Left hindlimb (tissue), 1 donor: ENCODE measurements at regions not wholly inside any gene's neighbourhood (a gene's known extent, or its start where the extent isn't known, plus 50 kb on each side); places are given as distances from the start of the nearest gene placed in this dataset.
"Not testable (repeated sequence)": the region's sequence is repeated elsewhere in the genome, so short reads cannot be mapped to it uniquely, and the experiment has no call there.

ENCODE experiments used
- DNase-seq: peaks from one replicate; pipeline ENCODE4 v3.0.0-alpha.2; 2018

DNA sequence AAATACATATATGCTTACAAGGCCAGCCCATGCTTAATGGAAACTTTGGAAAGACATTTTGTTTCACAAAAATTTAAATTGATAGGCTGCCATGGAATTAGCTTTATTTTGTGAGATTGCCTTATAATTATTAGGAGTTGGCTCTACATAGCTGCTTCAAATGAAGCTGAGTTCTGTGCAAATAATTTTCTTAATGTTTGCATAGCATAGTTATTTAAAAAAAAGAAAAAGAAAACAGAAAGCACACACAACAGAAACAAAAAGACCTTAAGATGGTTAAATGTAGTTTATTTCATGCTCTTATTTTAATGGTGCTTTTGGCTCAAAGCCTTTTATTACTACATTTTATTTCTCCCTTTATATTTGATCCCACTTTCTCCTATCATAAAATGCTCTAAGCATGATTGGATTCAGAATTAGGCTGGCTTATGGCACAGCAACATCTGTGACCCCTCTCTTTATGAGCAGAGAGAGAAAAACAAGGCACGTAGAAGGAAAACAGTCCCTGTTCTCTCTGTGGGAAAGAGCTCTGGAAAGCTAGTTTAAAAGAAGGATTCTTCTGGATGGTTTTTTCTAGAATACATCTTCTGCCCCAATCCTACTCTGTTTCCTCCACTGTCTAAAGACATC lies 530.5 kb downstream of the NTRK2 start:
- DNase-seq: no peak

GRCh38 chr9:85192750-85193149 lies 523.2 kb downstream of the NTRK2 start:
- DNase-seq: no peak

DNA sequence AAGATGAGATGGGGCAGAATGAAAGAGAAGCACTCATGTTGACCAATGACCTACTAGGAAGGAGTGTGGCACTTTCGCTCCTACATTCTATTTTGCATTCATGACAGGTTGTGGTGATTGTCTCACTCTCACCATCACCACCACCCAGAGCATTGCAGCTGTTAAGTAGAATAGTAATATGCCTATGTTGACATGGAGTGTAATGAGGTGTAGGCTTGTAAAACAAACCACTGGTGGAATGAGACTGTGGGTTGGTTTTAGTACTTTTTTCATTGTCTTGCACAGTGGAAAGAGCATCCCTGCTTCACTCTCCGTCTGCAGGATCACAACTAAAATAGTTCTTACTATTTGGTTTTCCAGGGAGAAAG lies 516.7 kb downstream of the NTRK2 start:
- no peak for DNase-seq

GRCh38 chr9:85185486-85186217 lies 516.1 kb downstream of the NTRK2 start:
- no peak for DNase-seq

DNA sequence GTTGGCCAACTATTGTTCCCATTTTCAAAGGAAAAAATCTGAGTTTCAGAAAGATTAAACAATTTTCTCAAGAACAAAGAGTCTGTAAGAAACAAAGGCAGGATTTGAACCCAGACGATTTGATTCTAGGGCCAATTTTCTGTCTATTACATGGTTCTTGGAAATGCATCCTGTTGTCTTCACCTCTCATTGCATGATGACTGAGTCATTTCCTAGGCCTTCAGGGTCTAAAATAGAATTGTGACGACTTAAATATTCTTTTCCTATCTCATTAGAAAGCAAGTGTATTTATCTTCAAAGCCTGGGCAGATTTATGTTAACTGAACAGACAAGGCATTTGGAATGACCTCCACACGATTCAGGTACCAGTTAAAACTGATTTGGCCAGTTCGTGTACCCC lies 512.9 kb downstream of the NTRK2 start:
- DNase-seq: no peak

- DNase-seq: no peak
Observed at GRCh38 chr9:85178474-85178873, 508.9 kb downstream of the NTRK2 start.

DNA sequence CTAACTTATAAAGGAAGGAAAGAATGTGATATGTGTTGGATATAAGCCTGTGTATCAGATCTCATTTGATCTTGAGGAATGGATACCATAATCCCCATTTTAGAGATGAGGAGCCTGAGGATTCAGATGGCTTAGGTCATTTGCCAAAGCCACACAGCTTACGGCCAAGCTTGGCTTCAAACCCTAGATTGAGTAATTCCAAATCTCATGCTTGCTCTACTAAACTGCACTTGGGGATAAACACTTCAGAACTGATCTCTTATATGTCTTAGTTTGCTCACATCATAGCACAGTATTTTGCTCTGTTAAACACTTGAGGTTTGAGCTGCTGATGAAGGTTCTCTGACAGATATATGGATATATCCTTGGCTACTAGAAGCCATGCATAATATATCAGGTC lies 504.4 kb downstream of the NTRK2 start:
- DNase-seq: no peak

DNA sequence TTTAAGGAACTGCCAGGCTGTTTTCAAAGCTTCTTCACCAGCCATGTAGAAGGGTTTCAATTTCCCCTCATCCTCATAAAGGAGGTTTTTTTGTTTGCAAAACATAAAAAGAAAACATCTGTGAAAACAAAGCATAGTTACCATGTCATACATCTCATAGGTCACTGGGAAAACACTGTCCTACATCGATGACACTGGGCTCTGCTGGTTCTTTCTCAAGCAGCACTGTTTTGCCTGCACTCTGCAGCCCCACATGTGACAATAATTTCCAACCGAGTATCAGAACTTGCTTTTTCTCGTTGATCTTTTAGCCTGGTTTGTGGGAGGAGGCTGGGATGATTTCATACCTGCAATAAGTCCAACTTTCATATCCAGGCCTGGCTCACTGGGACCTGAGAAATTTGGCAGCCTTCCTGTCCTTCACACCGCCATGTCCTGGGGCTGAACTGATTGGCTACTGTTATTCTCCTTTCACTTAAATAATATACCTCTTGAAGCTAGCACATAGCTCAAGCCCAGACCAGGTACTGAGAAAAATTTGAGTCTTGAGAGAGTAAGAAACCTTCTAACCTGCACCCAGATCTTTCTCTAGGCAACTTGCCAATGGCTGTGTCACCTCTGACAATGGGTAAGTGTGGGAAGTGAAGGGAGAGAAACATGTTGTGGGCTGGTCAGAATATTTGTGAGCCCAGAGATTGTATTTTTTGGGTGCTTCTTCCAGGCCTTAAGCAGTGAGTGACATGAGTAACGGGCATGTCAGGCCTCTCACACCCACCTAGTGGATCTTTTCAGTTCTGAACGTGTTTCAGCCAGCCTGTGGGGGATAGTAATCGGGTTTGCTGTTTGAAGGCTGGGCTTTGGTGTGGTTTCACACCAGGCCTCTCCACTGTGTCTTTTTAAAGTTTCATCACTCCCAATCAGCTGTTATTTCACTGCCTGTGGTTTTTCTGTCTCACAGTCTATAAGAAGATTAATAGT lies 502.8 kb downstream of the NTRK2 start:
- DNase-seq: peak; percentile 39

DNA sequence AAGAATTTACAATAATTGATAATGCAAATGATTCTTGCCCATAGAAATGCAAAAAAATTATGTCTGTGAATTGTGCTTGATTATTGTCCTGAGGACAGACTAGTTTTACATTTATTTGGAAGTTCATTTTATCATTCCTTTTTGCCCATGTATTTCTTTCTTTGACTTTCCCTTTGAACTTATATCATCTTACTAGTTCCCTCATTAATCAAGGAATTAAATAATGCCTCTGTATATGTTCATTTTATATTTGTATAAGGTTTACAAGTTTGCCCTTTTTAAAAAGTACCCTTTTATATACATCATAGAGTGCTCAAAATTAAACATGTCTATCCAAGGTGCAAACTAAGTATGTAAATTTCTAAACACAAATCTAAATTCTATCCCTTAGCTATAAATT lies 501.6 kb downstream of the NTRK2 start:
- no peak for DNase-seq

- no peak for DNase-seq
Observed at GRCh38 chr9:85168412-85168811, 498.9 kb downstream of the NTRK2 start.

DNA sequence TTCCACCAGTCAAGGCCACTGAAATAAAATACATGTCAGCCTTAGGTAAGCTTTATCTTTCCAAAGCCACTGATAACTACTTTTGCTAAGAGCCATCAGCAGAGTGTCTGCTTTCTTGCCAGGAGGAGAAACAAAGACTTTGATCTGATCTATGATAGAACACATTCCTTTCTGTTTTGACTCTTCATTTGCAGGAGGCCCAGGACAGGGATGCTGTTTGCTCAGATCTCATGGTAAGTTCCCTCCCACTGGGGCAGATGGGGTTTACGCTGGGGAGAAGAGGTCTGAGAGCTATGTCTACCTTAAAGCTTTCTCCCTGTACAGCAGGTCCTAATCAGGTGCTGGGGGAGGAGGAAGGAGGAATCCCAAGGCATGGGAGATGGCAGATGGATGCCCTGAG lies 497.6 kb downstream of the NTRK2 start:
- DNase-seq: no peak

- no peak for DNase-seq
Observed at GRCh38 chr9:85163825-85164224, 494.3 kb downstream of the NTRK2 start.

DNA sequence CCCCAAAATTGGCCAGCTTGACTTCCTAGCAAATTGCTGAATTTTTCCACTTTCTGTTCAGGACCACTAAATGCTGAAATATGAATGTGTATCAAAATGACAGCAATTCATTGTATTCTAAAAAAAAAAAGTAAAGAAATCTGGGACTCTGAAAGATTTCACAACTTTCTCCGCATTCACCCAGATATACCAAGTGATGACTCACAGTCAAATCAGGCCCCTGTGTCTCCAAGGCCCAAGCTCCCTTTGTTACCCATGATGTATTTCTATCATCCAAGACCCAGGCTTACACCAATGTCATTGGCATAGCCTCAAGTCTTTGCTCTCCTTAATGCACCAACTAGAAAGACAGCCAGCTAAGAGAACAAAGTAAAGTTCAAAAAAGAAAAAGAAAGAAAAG lies 493.9 kb downstream of the NTRK2 start:
- DNase-seq: no peak

DNA sequence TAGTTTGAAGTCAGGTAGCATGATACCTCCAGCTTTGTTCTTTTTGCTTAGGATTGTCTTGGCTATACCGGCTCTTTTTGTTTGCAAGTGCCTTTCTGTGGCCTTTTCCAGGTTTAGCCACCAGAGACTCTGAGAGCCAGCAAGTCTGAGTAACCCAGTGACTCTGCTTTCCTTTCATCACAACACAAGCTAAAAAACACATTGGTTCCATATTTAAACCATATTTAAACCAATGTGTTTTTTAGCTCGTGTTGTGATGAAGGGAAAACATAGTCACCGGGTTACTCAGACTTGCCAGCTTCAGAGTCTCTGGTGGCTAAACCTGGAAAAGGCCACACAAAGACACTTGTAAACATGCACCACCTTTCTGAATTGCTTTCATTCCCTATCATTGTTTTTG lies 493.3 kb downstream of the NTRK2 start:
- no peak for DNase-seq

DNA sequence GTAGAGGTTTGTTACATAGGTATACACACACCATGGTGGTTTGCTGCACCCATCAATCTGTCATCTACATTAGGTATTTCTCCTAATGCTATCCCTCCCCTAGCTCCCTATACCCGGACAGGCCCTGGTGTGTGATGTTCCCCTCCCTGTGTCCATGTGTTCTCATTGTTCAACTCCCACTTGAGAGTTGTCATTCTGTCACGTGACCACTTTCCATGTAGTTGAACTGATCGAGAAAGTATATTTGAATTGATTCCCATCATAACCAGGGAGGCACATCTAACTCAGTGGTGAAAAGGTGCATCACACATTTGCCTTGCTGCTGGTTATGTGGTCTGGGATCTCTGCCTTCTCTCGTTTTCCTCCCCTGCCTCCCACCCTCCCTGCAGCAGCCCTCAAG lies 491.4 kb downstream of the NTRK2 start:
- DNase-seq: not testable (repeated sequence)

GRCh38 chr9:85158512-85158911 lies 489.0 kb downstream of the NTRK2 start:
- DNase-seq: no peak

GRCh38 chr9:85157772-85158171 lies 488.2 kb downstream of the NTRK2 start:
- DNase-seq: no peak

DNA sequence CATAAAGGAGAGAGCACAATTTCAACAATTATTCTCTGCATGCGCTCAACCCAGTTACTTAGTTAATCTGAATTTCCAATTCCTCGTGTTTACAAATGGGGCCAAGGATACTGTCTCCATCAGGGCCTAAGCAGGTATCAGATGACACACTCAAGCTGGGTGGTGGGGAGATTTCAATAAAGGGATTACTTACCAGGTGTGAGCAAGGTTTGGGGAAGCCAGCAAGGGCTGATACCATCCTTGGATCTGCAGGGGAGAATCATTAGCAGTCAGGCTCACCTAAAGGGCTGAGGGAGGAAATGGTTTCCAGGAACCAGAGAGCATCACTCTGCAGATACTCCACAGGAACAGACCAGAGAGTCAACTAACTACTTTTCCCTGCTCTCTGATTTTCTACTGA lies 487.1 kb downstream of the NTRK2 start:
- DNase-seq: no peak

- no peak for DNase-seq
Observed at GRCh38 chr9:85155352-85155751, 485.8 kb downstream of the NTRK2 start.

GRCh38 chr9:85151741-85152140 lies 482.2 kb downstream of the NTRK2 start:
- DNase-seq: no peak

DNA sequence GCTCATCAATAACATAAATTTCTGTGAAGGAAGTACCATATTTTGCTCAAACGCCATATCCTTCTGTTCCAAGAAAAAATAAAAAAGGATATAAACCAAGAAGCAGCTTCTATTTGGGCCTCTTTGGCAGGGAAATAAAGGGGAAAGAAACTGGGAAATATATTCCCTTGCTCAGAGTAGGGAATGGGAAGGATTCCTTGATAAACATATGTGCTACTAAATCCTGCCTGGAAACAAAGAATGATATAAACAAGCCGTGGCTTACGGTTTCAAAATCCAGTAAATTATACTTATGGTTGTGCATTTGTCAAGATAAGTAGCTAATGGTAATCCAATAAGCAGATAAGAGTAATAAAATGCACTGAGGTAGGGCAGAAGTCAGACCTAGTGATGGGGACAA lies 481.6 kb downstream of the NTRK2 start:
- no peak for DNase-seq

DNA sequence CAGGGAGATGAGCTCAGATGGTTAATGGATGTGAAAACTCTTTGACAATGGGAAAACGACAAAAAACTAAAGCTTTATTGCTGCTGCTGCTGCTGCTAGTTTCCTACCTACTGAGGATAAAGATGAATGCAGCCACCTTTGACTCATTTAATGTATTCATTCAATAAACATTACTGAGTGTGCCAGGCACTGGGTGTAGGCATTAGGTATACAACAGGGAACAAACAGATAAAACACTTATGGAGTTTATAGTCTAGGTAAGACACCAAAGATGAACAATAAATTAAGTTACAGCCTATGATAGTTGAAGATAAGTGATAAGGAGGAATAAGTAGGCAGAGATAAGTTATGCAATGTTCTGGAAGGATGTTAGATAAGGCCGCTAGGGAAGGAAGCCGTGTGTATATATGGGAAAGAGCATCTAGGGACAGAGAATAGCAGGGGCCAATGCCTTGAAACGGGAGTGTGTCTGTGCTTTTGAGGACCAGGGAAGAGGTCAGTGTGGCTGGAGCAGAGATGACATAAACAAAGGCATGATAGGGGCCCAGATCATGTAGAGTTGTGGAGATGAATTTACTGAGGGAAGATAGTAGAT lies 477.6 kb downstream of the NTRK2 start:
- DNase-seq: no peak

DNA sequence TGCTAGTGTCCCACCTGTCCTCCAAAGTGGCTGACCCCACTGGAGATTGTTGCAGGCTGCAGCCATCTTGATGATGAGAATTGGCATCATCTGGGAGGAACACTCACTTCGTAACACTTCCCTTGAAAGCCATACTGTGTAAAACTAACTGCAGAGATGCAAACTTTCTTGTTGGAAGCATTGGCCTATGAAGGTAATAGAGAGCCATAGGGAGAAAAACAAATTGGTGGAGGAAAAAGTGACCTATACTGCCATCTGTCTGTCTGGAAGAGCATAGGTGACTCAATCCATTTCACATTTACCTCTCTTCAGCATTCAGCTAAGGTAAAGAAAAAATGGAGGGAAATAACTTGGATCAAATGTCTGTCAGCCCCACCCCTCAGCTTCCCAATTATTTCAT lies 473.4 kb downstream of the NTRK2 start:
- DNase-seq: no peak
